Hepatocyte (in vitro differentiated cells): ENCODE measurements at regions not wholly inside any gene's neighbourhood (a gene's known extent, or its start where the extent isn't known, plus 50 kb on each side); places are given as distances from the start of the nearest gene placed in this dataset.

Experiments
- CTCF ChIP-seq: fragments of 200-600 bp; sonication (generic); IDR thresholded peaks from 2 replicates; pipeline ENCODE4 v1.5.1; 2016; ENCODE audit warnings: antibody characterized with exemption, mild to moderate bottlenecking; ENCODE audit not compliant: poor library complexity
- EZH2 ChIP-seq: fragments of 200-600 bp; sonication (generic); IDR thresholded peaks from 2 replicates; pipeline ENCODE4 v1.6.1; 2016; ENCODE audit warnings: antibody characterized with exemption, mild to moderate bottlenecking, borderline replicate concordance
- EZH2phosphoT487 ChIP-seq: fragments of 200-600 bp; sonication (generic); IDR thresholded peaks from one replicate; pipeline ENCODE4 v1.6.1; 2018; ENCODE audit warnings: antibody characterized with exemption, mild to moderate bottlenecking, low read depth, moderate library complexity; ENCODE audit not compliant: unreplicated experiment, severe bottlenecking

GRCh38 chr4:67035986-67036385 is 509.3 kb downstream of the CENPC start:
- TF ChIP-seq CTCF (no peak), EZH2 (no peak), EZH2phosphoT487 (no peak)
